ENCODE measurements at regions not wholly inside any gene's neighbourhood (a gene's known extent, or its start where the extent isn't known, plus 50 kb on each side); places are given as distances from the start of the nearest gene placed in this dataset.

- no peak for TF ChIP-seq ZFX (IDR thresholded peaks at IDR 0.05; ENCODE audit: borderline replicate concordance)
- TF ChIP-seq, protein P1, sequence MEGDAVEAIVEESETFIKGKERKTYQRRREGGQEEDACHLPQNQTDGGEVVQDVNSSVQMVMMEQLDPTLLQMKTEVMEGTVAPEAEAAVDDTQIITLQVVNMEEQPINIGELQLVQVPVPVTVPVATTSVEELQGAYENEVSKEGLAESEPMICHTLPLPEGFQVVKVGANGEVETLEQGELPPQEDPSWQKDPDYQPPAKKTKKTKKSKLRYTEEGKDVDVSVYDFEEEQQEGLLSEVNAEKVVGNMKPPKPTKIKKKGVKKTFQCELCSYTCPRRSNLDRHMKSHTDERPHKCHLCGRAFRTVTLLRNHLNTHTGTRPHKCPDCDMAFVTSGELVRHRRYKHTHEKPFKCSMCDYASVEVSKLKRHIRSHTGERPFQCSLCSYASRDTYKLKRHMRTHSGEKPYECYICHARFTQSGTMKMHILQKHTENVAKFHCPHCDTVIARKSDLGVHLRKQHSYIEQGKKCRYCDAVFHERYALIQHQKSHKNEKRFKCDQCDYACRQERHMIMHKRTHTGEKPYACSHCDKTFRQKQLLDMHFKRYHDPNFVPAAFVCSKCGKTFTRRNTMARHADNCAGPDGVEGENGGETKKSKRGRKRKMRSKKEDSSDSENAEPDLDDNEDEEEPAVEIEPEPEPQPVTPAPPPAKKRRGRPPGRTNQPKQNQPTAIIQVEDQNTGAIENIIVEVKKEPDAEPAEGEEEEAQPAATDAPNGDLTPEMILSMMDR (IDR thresholded peaks at IDR 0.05), result no peak
- H3K27ac ChIP-seq, result no peak overlapping the region
These were observed 339.0 kb downstream of the PLPP3 start for GRCh38 chr1:56240400-56240799.

- no peak overlapping the region for H3K27ac ChIP-seq
- TF ChIP-seq ZFX (IDR thresholded peaks at IDR 0.05; ENCODE audit: borderline replicate concordance), result no peak
- TF ChIP-seq, protein P1 (IDR thresholded peaks at IDR 0.05), result no peak
These were observed 341.8 kb downstream of the PLPP3 start for GRCh38 chr1:56237491-56238064.

- no peak for TF ChIP-seq ZFX (IDR thresholded peaks at IDR 0.05; ENCODE audit: borderline replicate concordance)
- TF ChIP-seq, protein P1 (IDR thresholded peaks at IDR 0.05), result no peak
- no peak overlapping the region for H3K27ac ChIP-seq
These were observed 342.7 kb downstream of the PLPP3 start for GRCh38 chr1:56236688-56237087.

DNA sequence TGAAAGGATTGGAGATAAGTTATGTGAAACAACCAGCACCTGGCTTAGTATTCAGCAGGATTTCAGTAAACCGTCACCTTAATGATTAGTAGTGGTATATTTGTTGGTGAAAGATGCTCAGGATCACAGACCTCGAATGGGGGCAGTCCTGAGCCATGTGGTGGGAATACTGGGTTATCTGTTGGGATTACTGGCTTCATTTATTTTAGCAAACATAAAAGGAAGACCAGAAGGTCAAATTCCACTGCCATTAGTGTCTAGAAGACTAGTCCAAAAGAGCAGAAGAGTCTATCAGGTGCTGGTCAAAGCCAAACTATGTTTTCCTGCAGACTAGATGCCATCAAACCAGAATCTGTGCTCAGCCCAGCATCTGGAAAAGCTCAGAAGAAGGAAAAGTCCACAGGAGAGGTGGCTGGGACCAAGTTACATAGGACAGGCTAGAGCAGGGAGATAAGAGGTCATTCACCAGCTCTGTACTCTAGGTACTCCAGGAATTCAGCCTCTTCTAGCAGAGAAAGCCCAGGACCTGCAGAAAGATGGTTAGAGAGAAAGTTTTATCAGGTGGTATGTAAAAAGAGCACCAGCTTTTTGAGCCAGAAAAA, 343.4 kb downstream of the PLPP3 start:
- H3K27ac ChIP-seq, result no peak overlapping the region
- TF ChIP-seq ZFX (IDR thresholded peaks at IDR 0.05; ENCODE audit: borderline replicate concordance), result no peak
- TF ChIP-seq, protein P1 (IDR thresholded peaks at IDR 0.05), result no peak

DNA sequence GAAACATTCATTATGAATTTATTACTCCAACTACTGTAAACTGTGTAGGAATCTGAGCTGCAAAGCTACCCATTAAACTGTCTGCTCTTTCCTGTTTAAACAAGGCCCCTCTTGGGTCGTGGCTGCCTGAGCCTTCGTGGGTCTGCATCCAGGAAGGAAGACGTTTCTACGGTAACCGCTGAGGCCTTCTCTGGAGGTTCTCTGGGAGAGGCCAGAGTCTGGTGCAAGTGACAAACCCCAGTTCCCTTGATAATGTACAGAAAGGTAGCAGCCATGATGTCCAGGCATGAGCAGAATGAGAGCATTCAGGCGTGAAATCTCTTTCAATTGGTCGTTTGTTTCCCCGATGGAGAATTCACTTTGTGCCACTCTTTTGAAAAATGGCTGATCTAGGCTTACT, 350.2 kb downstream of the PLPP3 start:
- H3K27ac ChIP-seq, result no peak overlapping the region
- TF ChIP-seq, protein P1 (IDR thresholded peaks at IDR 0.05), result no peak
- no peak for TF ChIP-seq ZFX (IDR thresholded peaks at IDR 0.05; ENCODE audit: borderline replicate concordance)

DNA sequence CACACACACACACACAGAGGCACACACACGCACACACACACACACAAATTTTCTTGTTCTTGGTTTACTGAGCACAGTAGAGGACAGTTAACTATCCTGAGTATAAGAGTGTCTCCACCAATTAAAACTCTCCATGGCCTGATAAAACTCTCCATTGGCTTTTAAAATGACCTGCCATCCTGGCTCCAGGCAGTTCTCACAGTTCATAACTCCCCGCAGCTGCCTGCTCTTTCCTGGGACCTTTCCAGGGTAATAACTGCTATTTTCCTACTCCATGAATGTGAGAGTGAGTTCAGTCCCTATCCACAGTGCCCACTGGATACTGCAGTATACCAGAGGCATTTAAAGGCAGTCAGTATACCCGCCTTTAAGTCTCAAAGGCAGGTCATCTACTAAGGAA, 351.5 kb downstream of the PLPP3 start:
- TF ChIP-seq, protein P1 (IDR thresholded peaks at IDR 0.05), result no peak
- TF ChIP-seq ZFX (IDR thresholded peaks at IDR 0.05; ENCODE audit: borderline replicate concordance), result no peak
- H3K27ac ChIP-seq, result no peak overlapping the region

GRCh38 chr1:56227401-56227800, 352.0 kb downstream of the PLPP3 start:
- TF ChIP-seq ZFX (IDR thresholded peaks at IDR 0.05; ENCODE audit: borderline replicate concordance), result no peak
- TF ChIP-seq, protein P1 (IDR thresholded peaks at IDR 0.05), result no peak
- H3K27ac ChIP-seq, result no peak overlapping the region

Data from 22Rv1 (cell line).